Neural cell (in vitro differentiated cells): ENCODE measurements at regions not wholly inside any gene's neighbourhood (a gene's known extent, or its start where the extent isn't known, plus 50 kb on each side); places are given as distances from the start of the nearest gene placed in this dataset.
"Not testable (repeated sequence)": the region's sequence is repeated elsewhere in the genome, so short reads cannot be mapped to it uniquely, and the experiment has no call there.

Experiments
- H2AFZ ChIP-seq: fragments of 200-600, 300-800 bp; sonication (generic), shearing (Covaris generic); 2 replicates; pipeline ENCODE4 v1.6.0; 2014; ENCODE audit warnings: low read depth, mild to moderate bottlenecking, antibody characterized with exemption, low read length, moderate library complexity
- H3F3A ChIP-seq: fragments of 200-600 bp; shearing (Covaris generic); 2 replicates; pipeline ENCODE4 v1.6.1; 2016; ENCODE audit warnings: mild to moderate bottlenecking, moderate library complexity, mixed read lengths, antibody characterized with exemption, low read length; ENCODE audit not compliant: insufficient read depth, poor library complexity, severe bottlenecking
- H3K27ac ChIP-seq: fragments of 200-600, 300-800 bp; sonication (generic), shearing (Covaris generic); 2 replicates; pipeline ENCODE4 v1.5.1; 2014; ENCODE audit warnings: mild to moderate bottlenecking, low read length, moderate library complexity
- H3K27me3 ChIP-seq: fragments of 300-800, 200-600 bp; sonication (generic), shearing (Covaris generic); 2 replicates; pipeline ENCODE4 v1.6.0; 2014; ENCODE audit warnings: mild to moderate bottlenecking, low read depth, low read length, moderate library complexity; ENCODE audit not compliant: insufficient read depth
- H3K36me3 ChIP-seq: fragments of 300-800, 200-600 bp; sonication (generic), shearing (Covaris generic); 2 replicates; pipeline ENCODE4 v1.5.1; 2014; ENCODE audit warnings: mild to moderate bottlenecking, antibody characterized with exemption, low read length, moderate library complexity; ENCODE audit not compliant: insufficient read depth
- H3K4me2 ChIP-seq: fragments of 300-800, 200-600 bp; sonication (generic), shearing (Covaris generic); 2 replicates; pipeline ENCODE4 v1.6.0; 2014; ENCODE audit warnings: mild to moderate bottlenecking, low read length
- H3K4me3 ChIP-seq: fragments of 300-800, 200-600 bp; sonication (generic), shearing (Covaris generic); 2 replicates; pipeline ENCODE4 v1.5.1; 2014; ENCODE audit warnings: mild to moderate bottlenecking, low read length, moderate library complexity
- H3K79me2 ChIP-seq: fragments of 200-600 bp; shearing (Covaris generic); replicated peaks from 2 replicates; pipeline ENCODE4 v1.6.0; 2014; ENCODE audit warnings: mild to moderate bottlenecking, low read length, moderate library complexity; ENCODE audit not compliant: insufficient read depth
- H3K9ac ChIP-seq: fragments of 300-800, 200-600 bp; sonication (generic), shearing (Covaris generic); 2 replicates; pipeline ENCODE4 v1.6.1; 2016; ENCODE audit warnings: mild to moderate bottlenecking, low read length, mixed read lengths
- H3K9me2 ChIP-seq: fragments of 200-600 bp; shearing (Covaris generic); 2 replicates; pipeline ENCODE4 v1.6.1; 2016; ENCODE audit warnings: mild to moderate bottlenecking, low read length, mixed read lengths; ENCODE audit not compliant: insufficient read depth
- H3K9me3 ChIP-seq: fragments of 200-600, 300-800 bp; sonication (generic), shearing (Covaris generic); 2 replicates; pipeline ENCODE4 v1.6.1; 2016; ENCODE audit warnings: mild to moderate bottlenecking, mixed run types, low read length, moderate library complexity, mixed read lengths
- H4K20me1 ChIP-seq: fragments of 200-600 bp; shearing (Covaris generic); 2 replicates; pipeline ENCODE4 v1.6.1; 2016; ENCODE audit warnings: mild to moderate bottlenecking, mixed run types; ENCODE audit not compliant: insufficient read depth
- EP300 ChIP-seq: fragments of 450-650 bp; conservative IDR thresholded peaks from 2 replicates; pipeline ENCODE4 v1.6.1; 2014; ENCODE audit warnings: antibody characterized with exemption, mild to moderate bottlenecking, moderate library complexity; ENCODE audit not compliant: poor library complexity, severe bottlenecking
- EZH2 ChIP-seq: fragments of 200-600, 300-800 bp; shearing (Covaris generic), sonication (generic); IDR thresholded peaks from 2 replicates; pipeline ENCODE4 v1.6.1; 2014; ENCODE audit warnings: antibody characterized with exemption, low read length, borderline replicate concordance, mild to moderate bottlenecking; ENCODE audit not compliant: insufficient read depth, poor library complexity, severe bottlenecking
- POLR2AphosphoS5 ChIP-seq: IDR thresholded peaks from 2 replicates; pipeline ENCODE4 v1.6.1; 2012
- RAD21 ChIP-seq: fragments of 450-650 bp; conservative IDR thresholded peaks from 2 replicates; pipeline ENCODE4 v1.6.1; 2014; ENCODE audit warnings: antibody characterized with exemption, mild to moderate bottlenecking, moderate library complexity
- SMC3 ChIP-seq: fragments of 450-650 bp; conservative IDR thresholded peaks from 2 replicates; pipeline ENCODE4 v1.6.1; 2014; ENCODE audit warnings: antibody characterized with exemption, mild to moderate bottlenecking, moderate library complexity; ENCODE audit not compliant: poor library complexity
- TAF1 ChIP-seq: IDR thresholded peaks from 2 replicates; pipeline ENCODE4 v1.6.1; 2012; ENCODE audit warnings: low read depth
- TF ChIP-seq, protein P1 (sequence below): fragments of 450-650 bp; IDR thresholded peaks from 2 replicates; pipeline ENCODE4 v1.5.1; 2014; ENCODE audit warnings: antibody characterized with exemption, mild to moderate bottlenecking, moderate library complexity; ENCODE audit not compliant: poor library complexity, severe bottlenecking
- TF ChIP-seq, protein P2 (sequence below): IDR thresholded peaks from 2 replicates; pipeline ENCODE4 v1.6.1; 2012; ENCODE audit warnings: borderline replicate concordance

DNA sequence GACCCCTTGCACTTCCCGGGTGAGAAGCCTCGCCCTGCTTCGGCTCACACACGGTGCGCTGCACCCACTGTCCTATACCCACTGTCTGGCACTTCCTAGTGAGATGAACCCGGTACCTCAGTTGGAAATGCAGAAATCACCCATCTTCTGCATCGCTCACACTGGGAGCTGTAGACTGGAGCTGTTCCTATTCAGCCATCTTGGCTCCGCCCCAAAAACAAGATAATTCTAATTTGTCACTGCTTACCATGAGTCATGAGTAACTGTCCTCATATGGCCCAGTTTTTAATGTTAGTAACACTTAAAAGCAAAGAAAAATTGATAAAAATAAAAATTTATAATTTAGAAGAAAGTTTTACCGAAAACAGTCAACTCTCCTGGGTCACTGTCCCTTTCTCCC is 283.3 kb upstream of the COBL start:
- H3K4me2 ChIP-seq, H3K9me3 ChIP-seq, H3K36me3 ChIP-seq, H3K79me2 ChIP-seq, H3K9me2 ChIP-seq, H4K20me1 ChIP-seq, H2AFZ ChIP-seq, H3K27ac ChIP-seq, H3K27me3 ChIP-seq, H3K4me3 ChIP-seq, H3F3A ChIP-seq, H3K9ac ChIP-seq: not testable (repeated sequence)

DNA sequence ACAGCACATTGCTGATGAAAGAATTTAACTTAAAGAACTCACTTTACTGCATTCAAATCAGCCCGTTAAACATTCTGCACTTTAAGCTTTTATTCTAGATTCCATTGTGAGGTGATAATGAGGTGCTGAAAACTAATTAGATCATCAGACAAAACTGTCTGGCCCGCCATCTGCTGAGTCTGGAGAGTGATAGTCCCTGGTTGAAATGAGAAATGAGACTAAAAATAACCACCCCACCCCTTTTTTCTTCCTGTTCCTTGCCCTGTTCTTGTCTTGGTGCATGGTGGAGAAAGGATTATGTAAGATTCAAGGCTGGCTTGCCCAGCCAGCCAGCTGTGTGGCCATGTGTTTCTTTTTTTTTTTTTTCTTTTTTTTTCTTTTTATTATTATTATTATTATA is 277.0 kb upstream of the COBL start:
- Histone ChIP-seq H3K36me3 (no peaks in the 10 kb centered on the region), H3K9ac (no peak overlapping the region), H3K27ac (no peak overlapping the region), H3K79me2 (no peaks in the 10 kb centered on the region), H2AFZ (no peak overlapping the region), H3K9me2 (no peaks in the 10 kb centered on the region), H3K4me2 (no peak overlapping the region), H3K4me3 (no peak overlapping the region), H3K9me3 (no peaks in the 10 kb centered on the region), H3F3A (no peaks in the 10 kb centered on the region), H4K20me1 (no peaks in the 10 kb centered on the region), H3K27me3 (no peaks in the 10 kb centered on the region)
- TF ChIP-seq, protein P1, sequence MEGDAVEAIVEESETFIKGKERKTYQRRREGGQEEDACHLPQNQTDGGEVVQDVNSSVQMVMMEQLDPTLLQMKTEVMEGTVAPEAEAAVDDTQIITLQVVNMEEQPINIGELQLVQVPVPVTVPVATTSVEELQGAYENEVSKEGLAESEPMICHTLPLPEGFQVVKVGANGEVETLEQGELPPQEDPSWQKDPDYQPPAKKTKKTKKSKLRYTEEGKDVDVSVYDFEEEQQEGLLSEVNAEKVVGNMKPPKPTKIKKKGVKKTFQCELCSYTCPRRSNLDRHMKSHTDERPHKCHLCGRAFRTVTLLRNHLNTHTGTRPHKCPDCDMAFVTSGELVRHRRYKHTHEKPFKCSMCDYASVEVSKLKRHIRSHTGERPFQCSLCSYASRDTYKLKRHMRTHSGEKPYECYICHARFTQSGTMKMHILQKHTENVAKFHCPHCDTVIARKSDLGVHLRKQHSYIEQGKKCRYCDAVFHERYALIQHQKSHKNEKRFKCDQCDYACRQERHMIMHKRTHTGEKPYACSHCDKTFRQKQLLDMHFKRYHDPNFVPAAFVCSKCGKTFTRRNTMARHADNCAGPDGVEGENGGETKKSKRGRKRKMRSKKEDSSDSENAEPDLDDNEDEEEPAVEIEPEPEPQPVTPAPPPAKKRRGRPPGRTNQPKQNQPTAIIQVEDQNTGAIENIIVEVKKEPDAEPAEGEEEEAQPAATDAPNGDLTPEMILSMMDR: no peak
- TF ChIP-seq RAD21: no peak
- no peak for TF ChIP-seq POLR2AphosphoS5
- no peak for TF ChIP-seq SMC3
- no peak for TF ChIP-seq TAF1
- TF ChIP-seq EZH2: no peak
- TF ChIP-seq EP300: no peak

DNA sequence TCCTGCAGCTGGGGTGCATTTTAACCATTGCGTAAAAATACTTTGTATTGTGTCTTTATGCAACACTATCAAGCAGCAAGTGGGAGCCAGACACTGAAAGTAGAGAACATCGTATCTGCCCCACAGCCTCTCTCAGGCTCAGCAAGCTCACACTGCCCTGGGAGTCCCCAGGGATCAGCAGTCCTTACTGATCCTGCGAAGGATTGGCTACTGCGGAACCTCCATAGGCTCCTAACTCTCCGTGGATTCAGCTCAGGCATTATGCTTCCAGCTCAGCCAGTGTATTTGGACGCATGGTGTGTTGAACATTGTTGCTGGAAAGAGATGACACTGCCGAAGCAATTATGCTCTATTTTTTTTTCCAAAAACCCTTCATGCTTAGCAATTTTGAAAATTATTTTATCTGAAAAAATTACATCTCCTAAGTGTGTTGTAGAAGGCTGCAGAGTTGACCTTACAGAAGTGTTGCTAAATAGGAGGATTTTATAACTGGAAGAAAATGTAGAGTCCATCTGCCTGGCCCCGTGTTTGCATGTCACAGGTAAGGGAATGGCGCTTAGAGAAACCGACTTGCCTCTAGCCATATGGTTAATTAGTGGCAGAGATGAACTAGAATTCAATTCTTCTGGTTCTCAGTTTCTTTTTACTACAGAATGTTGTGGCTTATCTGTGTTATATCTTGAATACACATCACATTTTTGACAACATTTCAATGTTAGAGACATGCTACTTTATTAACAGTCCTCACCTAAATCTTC is 276.4 kb upstream of the COBL start:
- Histone ChIP-seq H3K27me3 (no peaks in the 10 kb centered on the region), H2AFZ (no peak overlapping the region), H3K27ac (no peak overlapping the region)

More for the DNA sequence above, 276.4 kb upstream of the COBL start:
- no peak overlapping the region for H3K9ac ChIP-seq
- H3F3A ChIP-seq: no peaks in the 10 kb centered on the region
- no peak overlapping the region for H3K4me3 ChIP-seq
- H3K4me2 ChIP-seq: no peak overlapping the region
- TF ChIP-seq, protein P2, sequence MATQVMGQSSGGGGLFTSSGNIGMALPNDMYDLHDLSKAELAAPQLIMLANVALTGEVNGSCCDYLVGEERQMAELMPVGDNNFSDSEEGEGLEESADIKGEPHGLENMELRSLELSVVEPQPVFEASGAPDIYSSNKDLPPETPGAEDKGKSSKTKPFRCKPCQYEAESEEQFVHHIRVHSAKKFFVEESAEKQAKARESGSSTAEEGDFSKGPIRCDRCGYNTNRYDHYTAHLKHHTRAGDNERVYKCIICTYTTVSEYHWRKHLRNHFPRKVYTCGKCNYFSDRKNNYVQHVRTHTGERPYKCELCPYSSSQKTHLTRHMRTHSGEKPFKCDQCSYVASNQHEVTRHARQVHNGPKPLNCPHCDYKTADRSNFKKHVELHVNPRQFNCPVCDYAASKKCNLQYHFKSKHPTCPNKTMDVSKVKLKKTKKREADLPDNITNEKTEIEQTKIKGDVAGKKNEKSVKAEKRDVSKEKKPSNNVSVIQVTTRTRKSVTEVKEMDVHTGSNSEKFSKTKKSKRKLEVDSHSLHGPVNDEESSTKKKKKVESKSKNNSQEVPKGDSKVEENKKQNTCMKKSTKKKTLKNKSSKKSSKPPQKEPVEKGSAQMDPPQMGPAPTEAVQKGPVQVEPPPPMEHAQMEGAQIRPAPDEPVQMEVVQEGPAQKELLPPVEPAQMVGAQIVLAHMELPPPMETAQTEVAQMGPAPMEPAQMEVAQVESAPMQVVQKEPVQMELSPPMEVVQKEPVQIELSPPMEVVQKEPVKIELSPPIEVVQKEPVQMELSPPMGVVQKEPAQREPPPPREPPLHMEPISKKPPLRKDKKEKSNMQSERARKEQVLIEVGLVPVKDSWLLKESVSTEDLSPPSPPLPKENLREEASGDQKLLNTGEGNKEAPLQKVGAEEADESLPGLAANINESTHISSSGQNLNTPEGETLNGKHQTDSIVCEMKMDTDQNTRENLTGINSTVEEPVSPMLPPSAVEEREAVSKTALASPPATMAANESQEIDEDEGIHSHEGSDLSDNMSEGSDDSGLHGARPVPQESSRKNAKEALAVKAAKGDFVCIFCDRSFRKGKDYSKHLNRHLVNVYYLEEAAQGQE: no peak
- no peaks in the 10 kb centered on the region for H3K9me2 ChIP-seq
- no peaks in the 10 kb centered on the region for H3K79me2 ChIP-seq
- H4K20me1 ChIP-seq: no peaks in the 10 kb centered on the region
- H3K9me3 ChIP-seq: no peaks in the 10 kb centered on the region
- H3K36me3 ChIP-seq: no peaks in the 10 kb centered on the region
